Activated CD8-positive, alpha-beta T cell treated with anti-CD3 and anti-CD28 coated beads, Interleukin-2, amount 10 ng/mL, durations not matched to agents 7 days and 5 days (primary cell): ENCODE measurements at regions not wholly inside any gene's neighbourhood (a gene's known extent, or its start where the extent isn't known, plus 50 kb on each side); places are given as distances from the start of the nearest gene placed in this dataset.

ENCODE experiments used
- ATAC-seq: fragments of 150-1000 bp; cut with Tn5 transposase; one replicate; pipeline ENCODE4 v1.10.0; 2021; ENCODE audit warnings: moderate library complexity
- CTCF ChIA-PET: fragments of 350-600 bp; sonication (Branson Sonifier 250); formaldehyde crosslinking; loops from one replicate; lab custom pipeline; 2021; ENCODE audit warnings: antibody characterized with exemption; lab: Charles Lee
- POLR2A ChIA-PET: fragments of 350-600 bp; sonication (Branson Sonifier 250); formaldehyde crosslinking; loops from one replicate; lab custom pipeline; 2021; ENCODE audit warnings: antibody characterized with exemption; lab: Charles Lee
- DNase-seq: peaks from one replicate; pipeline ENCODE4 v3.0.0-alpha.2; 2020
- H3K27ac Mint-ChIP-seq: one replicate; pipeline ENCODE4 v1.8.0; 2021; ENCODE audit warnings: mild to moderate bottlenecking, mixed read lengths
- H3K27me3 Mint-ChIP-seq: one replicate; pipeline ENCODE4 v1.8.0; 2021; ENCODE audit warnings: low read depth, mixed read lengths
- H3K36me3 Mint-ChIP-seq: one replicate; pipeline ENCODE4 v1.8.0; 2021; ENCODE audit warnings: low read depth, mixed read lengths
- H3K4me1 Mint-ChIP-seq: one replicate; pipeline ENCODE4 v1.8.0; 2021; ENCODE audit warnings: low read depth, mixed read lengths
- H3K4me3 Mint-ChIP-seq: one replicate; pipeline ENCODE4 v1.8.0; 2021; ENCODE audit warnings: mild to moderate bottlenecking, mixed read lengths
- H3K9me3 Mint-ChIP-seq: one replicate; pipeline ENCODE4 v1.8.0; 2022; ENCODE audit warnings: mixed read lengths; ENCODE audit not compliant: insufficient read depth

GRCh38 chr21:22476726-22477646 is 1478.8 kb downstream of the NCAM2 start:
- ChIA-PET POLR2A (interaction anchor here (0.7 kb wide), 1 partner anchor 1053 kb away, joined by 3 read pairs; no protein-coding TSS in a partner anchor), CTCF (no interaction called here)
- H3K4me3 Mint-ChIP-seq, result no peak overlapping the region
- H3K36me3 Mint-ChIP-seq, result no peaks in the 10 kb centered on the region
- ATAC-seq (no peak), DNase-seq (no peak)
- H3K27ac Mint-ChIP-seq, result no peak overlapping the region
- no peaks in the 10 kb centered on the region for H3K4me1 Mint-ChIP-seq
- no peaks in the 10 kb centered on the region for H3K27me3 Mint-ChIP-seq
- peaks cover 8% of the 10 kb centered on the region for H3K9me3 Mint-ChIP-seq

DNA sequence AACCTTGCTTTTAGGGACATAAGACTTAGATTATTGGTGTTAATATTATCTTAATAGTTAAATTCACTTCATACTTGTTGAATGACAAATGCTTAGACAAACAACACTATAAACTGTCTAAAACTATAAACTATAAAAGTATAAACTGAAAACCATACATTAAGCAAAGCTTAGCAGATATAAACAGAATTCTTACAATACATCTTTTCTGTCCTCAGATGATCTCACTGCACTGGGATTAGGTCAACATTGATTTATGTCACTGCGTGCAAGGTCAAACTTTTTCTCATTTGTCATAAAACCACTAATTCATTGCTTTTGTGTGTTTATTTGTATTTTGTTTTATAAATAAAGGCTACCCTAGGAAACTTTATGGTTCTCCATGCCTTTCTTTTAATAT is 1491.8 kb downstream of the NCAM2 start:
- DNase-seq (no peak), ATAC-seq (no peak)
- Mint-ChIP-seq H3K36me3 (no peaks in the 10 kb centered on the region), H3K4me1 (no peaks in the 10 kb centered on the region), H3K9me3 (no peaks in the 10 kb centered on the region), H3K27ac (no peak overlapping the region), H3K27me3 (no peaks in the 10 kb centered on the region), H3K4me3 (no peak overlapping the region)
- ChIA-PET POLR2A (no interaction called here), CTCF (no interaction called here)

GRCh38 chr21:22516230-22516629 is 1518.0 kb downstream of the NCAM2 start:
- ATAC-seq (no peak), DNase-seq (no peak)
- no peaks in the 10 kb centered on the region for H3K9me3 Mint-ChIP-seq
- ChIA-PET CTCF (no interaction called here), POLR2A (no interaction called here)
- no peak overlapping the region for H3K27ac Mint-ChIP-seq
- no peak overlapping the region for H3K4me3 Mint-ChIP-seq
- no peaks in the 10 kb centered on the region for H3K4me1 Mint-ChIP-seq
- H3K36me3 Mint-ChIP-seq, result no peaks in the 10 kb centered on the region
- H3K27me3 Mint-ChIP-seq, result no peaks in the 10 kb centered on the region

GRCh38 chr21:22535630-22536029 is 1537.4 kb downstream of the NCAM2 start:
- H3K27me3 Mint-ChIP-seq, result no peaks in the 10 kb centered on the region
- CTCF ChIA-PET, result no interaction called here
- H3K4me1 Mint-ChIP-seq, result no peaks in the 10 kb centered on the region

DNA sequence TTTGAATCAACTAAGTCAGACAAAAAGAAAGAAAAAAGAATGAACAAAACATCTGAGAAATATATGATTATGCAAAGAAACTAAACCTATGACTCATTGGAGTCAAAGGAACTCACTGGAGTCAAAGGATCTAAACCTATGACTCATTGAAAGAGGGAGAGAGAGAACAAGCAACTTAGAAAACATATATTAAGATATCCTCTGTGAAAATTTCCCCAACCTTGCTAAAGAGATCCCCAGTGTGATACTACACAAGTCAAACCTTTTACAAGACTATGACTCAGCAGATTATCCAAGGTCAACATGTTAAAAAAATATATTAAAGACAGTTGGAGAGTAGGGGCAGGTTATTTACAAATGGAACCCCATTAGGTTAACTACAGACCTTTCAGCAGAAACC is 1538.3 kb downstream of the NCAM2 start:
- H3K36me3 Mint-ChIP-seq, result peaks cover 2% of the 10 kb centered on the region
- ChIA-PET POLR2A (no interaction called here), CTCF (no interaction called here)
- no peak overlapping the region for H3K4me3 Mint-ChIP-seq
- H3K4me1 Mint-ChIP-seq, result no peaks in the 10 kb centered on the region
- ATAC-seq, result no peak
- no peak for DNase-seq
- no peaks in the 10 kb centered on the region for H3K27me3 Mint-ChIP-seq
- H3K9me3 Mint-ChIP-seq, result peaks cover 39% of the 10 kb centered on the region
- no peak overlapping the region for H3K27ac Mint-ChIP-seq

More at GRCh38 chr21:22535630-22536029, 1537.4 kb downstream of the NCAM2 start:
- no peak overlapping the region for H3K27ac Mint-ChIP-seq
- H3K36me3 Mint-ChIP-seq, result peaks cover 2% of the 10 kb centered on the region
- POLR2A ChIA-PET, result no interaction called here
- ATAC-seq, result no peak
- peaks cover 39% of the 10 kb centered on the region for H3K9me3 Mint-ChIP-seq
- no peak for DNase-seq
- H3K4me3 Mint-ChIP-seq, result no peak overlapping the region

- Mint-ChIP-seq H3K4me3 (no peak overlapping the region), H3K36me3 (no peaks in the 10 kb centered on the region), H3K27me3 (no peaks in the 10 kb centered on the region), H3K4me1 (no peaks in the 10 kb centered on the region), H3K27ac (no peak overlapping the region), H3K9me3 (peaks cover 8% of the 10 kb centered on the region)
- ATAC-seq (no peak), DNase-seq (no peak)
- ChIA-PET POLR2A (no interaction called here), CTCF (no interaction called here)
Measured at GRCh38 chr21:22544747-22545146, 1546.5 kb downstream of the NCAM2 start.

DNA sequence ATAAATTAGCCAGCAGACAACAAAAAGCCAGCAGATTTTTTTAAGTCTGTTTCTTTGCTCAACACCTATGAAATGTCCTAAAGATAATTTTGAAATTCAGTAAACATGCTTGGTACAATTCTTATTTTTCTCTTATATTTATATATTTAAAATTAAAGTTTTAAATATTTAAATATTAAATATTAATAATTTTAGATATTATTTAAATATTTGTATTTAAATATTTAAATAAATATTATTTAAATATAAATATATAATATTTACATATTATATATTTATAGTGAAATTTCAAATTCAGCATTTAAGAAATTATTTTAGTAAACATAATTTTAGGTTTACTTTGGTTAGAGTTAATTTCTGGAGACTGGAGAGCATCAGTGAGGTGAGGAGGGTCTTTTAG is 1554.2 kb downstream of the NCAM2 start:
- H3K4me1 Mint-ChIP-seq, result no peaks in the 10 kb centered on the region
- ATAC-seq, result no peak
- ChIA-PET POLR2A (no interaction called here), CTCF (no interaction called here)
- H3K36me3 Mint-ChIP-seq, result no peaks in the 10 kb centered on the region
- no peak overlapping the region for H3K27ac Mint-ChIP-seq
- H3K9me3 Mint-ChIP-seq, result no peaks in the 10 kb centered on the region
- H3K4me3 Mint-ChIP-seq, result no peak overlapping the region
- DNase-seq, result no peak
- no peaks in the 10 kb centered on the region for H3K27me3 Mint-ChIP-seq

GRCh38 chr21:22554690-22555316 is 1556.6 kb downstream of the NCAM2 start:
- CTCF ChIA-PET, result no interaction called here
- no peaks in the 10 kb centered on the region for H3K9me3 Mint-ChIP-seq
- H3K4me1 Mint-ChIP-seq, result no peaks in the 10 kb centered on the region
- H3K27ac Mint-ChIP-seq, result no peak overlapping the region
- POLR2A ChIA-PET, result no interaction called here
- H3K4me3 Mint-ChIP-seq, result no peak overlapping the region
- H3K27me3 Mint-ChIP-seq, result no peaks in the 10 kb centered on the region
- ATAC-seq (no peak), DNase-seq (no peak)
- no peaks in the 10 kb centered on the region for H3K36me3 Mint-ChIP-seq

DNA sequence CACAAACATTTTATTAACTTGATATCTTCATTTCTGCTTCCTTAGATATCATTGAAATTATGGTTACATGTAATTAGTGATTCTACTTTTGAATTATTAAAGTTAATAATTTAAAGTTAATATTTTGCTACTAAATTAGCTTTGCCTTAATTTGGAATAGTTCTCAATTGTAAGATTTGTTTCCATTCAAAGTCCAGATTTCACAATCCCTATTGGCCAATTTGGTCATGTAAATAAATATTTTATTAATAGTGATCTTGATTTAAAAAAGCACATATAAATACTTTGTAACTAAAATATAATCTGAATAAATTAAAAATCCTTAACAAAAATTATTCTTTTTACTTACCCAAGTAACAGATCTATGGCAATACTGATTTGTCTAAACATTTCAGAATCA is 1558.6 kb downstream of the NCAM2 start:
- H3K4me3 Mint-ChIP-seq, result no peak overlapping the region
- no peaks in the 10 kb centered on the region for H3K9me3 Mint-ChIP-seq
- POLR2A ChIA-PET, result no interaction called here
- H3K36me3 Mint-ChIP-seq, result no peaks in the 10 kb centered on the region
- CTCF ChIA-PET, result no interaction called here
- no peaks in the 10 kb centered on the region for H3K27me3 Mint-ChIP-seq
- H3K4me1 Mint-ChIP-seq, result no peaks in the 10 kb centered on the region
- ATAC-seq (no peak), DNase-seq (no peak)
- no peak overlapping the region for H3K27ac Mint-ChIP-seq

DNA sequence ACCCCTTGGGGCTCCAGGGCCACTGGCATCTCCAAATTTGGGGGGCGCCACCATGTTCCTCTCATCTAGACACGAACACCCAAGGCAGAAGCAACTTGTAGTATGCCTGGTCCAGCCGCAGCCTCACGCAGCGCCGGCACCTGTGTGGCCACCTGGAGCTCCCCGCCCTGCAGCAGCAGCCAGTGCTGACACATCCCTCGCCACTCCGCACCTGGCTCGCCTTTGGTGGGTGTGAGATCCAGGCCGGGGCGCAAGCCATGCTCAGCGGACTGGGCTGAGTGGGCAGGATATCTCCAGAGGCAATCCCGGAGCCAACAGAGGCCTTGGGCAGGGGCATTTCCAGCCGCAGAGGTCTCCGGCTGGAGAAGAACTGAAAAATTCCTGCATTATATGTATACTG is 1563.7 kb downstream of the NCAM2 start:
- Mint-ChIP-seq H3K27me3 (no peaks in the 10 kb centered on the region), H3K27ac (no peak overlapping the region), H3K9me3 (no peaks in the 10 kb centered on the region), H3K4me3 (no peak overlapping the region), H3K36me3 (no peaks in the 10 kb centered on the region), H3K4me1 (no peaks in the 10 kb centered on the region)
- no peak for ATAC-seq
- ChIA-PET CTCF (no interaction called here), POLR2A (no interaction called here)
- DNase-seq, result no peak

- DNase-seq, result no peak
- Mint-ChIP-seq H3K4me3 (no peak overlapping the region), H3K36me3 (no peaks in the 10 kb centered on the region), H3K27ac (no peak overlapping the region), H3K9me3 (no peaks in the 10 kb centered on the region), H3K27me3 (no peaks in the 10 kb centered on the region), H3K4me1 (no peaks in the 10 kb centered on the region)
- ChIA-PET CTCF (no interaction called here), POLR2A (no interaction called here)
- ATAC-seq, result no peak
Measured at GRCh38 chr21:22573834-22574233, 1575.6 kb downstream of the NCAM2 start.

GRCh38 chr21:22575165-22575584 is 1577.0 kb downstream of the NCAM2 start:
- no peak overlapping the region for H3K4me3 Mint-ChIP-seq
- H3K27me3 Mint-ChIP-seq, result no peaks in the 10 kb centered on the region
- ChIA-PET POLR2A (no interaction called here), CTCF (interaction anchor here (0.6 kb wide), 1 partner anchor 219 kb away, joined by 3 read pairs; no protein-coding TSS in a partner anchor)
- no peak overlapping the region for H3K27ac Mint-ChIP-seq
- H3K36me3 Mint-ChIP-seq, result no peaks in the 10 kb centered on the region
- ATAC-seq (no peak), DNase-seq (no peak)
- H3K9me3 Mint-ChIP-seq, result no peaks in the 10 kb centered on the region
- no peaks in the 10 kb centered on the region for H3K4me1 Mint-ChIP-seq
